IMR-90 (cell line): ENCODE measurements at regions not wholly inside any gene's neighbourhood (a gene's known extent, or its start where the extent isn't known, plus 50 kb on each side); places are given as distances from the start of the nearest gene placed in this dataset.

Source experiments
- ATAC-seq: fragments of 200-7000 bp; cut with Tn5 transposase; 2 replicates; pipeline ENCODE4 v1.9.1; 2020; ENCODE audit warnings: low read depth, mild to moderate bottlenecking, moderate library complexity
- BruUV-seq: library from RNA; stranded (reverse); fragments of 400-500 nt; replicated peaks from 2 replicates; lab custom pipeline; 2021; lab: Mats Ljungman, UMichigan
- CTCF ChIA-PET: fragments of 300-600 bp; formaldehyde crosslinking; extraction: SDS; loops from one replicate; lab custom pipeline; 2021; ENCODE audit warnings: antibody characterized with exemption; lab: Yijun Ruan, JAX
- POLR2A ChIA-PET: fragments of 300-600 bp; sonication (Branson Sonifier 250); formaldehyde crosslinking; loops from one replicate; lab custom pipeline; 2022; ENCODE audit warnings: antibody characterized with exemption; ENCODE audit not compliant: unreplicated experiment; lab: Charles Lee
- DNase-seq: peaks from one replicate; pipeline ENCODE4 v3.0.0; 2013
- H2AFZ ChIP-seq: replicated peaks from 2 replicates; pipeline ENCODE3; 2013; ENCODE audit warnings: low read length, mild to moderate bottlenecking; ENCODE audit not compliant: poor library complexity
- H2AK5ac ChIP-seq: 2 replicates; pipeline ENCODE4 v1.6.1; 2013; ENCODE audit warnings: low read depth, low read length, inconsistent platforms
- H2AK9ac ChIP-seq: replicated peaks from 2 replicates; pipeline ENCODE3; 2013; ENCODE audit warnings: mild to moderate bottlenecking, low read depth, low read length, moderate library complexity; ENCODE audit not compliant: poor library complexity
- H2BK120ac ChIP-seq: 2 replicates; pipeline ENCODE4 v1.6.1; 2013; ENCODE audit warnings: low read depth, low read length, inconsistent platforms
- H2BK15ac ChIP-seq: 3 replicates; pipeline ENCODE4 v1.6.1; 2013; ENCODE audit warnings: low read depth, low read length, inconsistent platforms
- H2BK20ac ChIP-seq: 2 replicates; pipeline ENCODE4 v1.6.1; 2013; ENCODE audit warnings: low read depth, mild to moderate bottlenecking, inconsistent platforms, low read length, moderate library complexity
- H2BK5ac ChIP-seq: 2 replicates; pipeline ENCODE4 v1.6.1; 2013; ENCODE audit warnings: mild to moderate bottlenecking, low read depth, low read length, inconsistent platforms; ENCODE audit not compliant: poor library complexity, severe bottlenecking
- H3K14ac ChIP-seq: replicated peaks from 2 replicates; pipeline ENCODE4 v1.6.1; 2013; ENCODE audit warnings: low read depth, low read length, inconsistent platforms
- H3K18ac ChIP-seq: 2 replicates; pipeline ENCODE4 v1.6.1; 2013; ENCODE audit warnings: low read depth, low read length, control low read depth
- H3K23ac ChIP-seq: 2 replicates; pipeline ENCODE4 v1.6.1; 2013; ENCODE audit warnings: low read depth, low read length, inconsistent platforms
- H3K27ac ChIP-seq: 2 replicates; pipeline ENCODE4 v1.5.1; 2013; ENCODE audit warnings: mild to moderate bottlenecking, control low read depth, low read length; ENCODE audit not compliant: insufficient read depth
- H3K27me3 ChIP-seq: 2 replicates; pipeline ENCODE4 v1.6.1; 2013; ENCODE audit warnings: low read length; ENCODE audit not compliant: control insufficient read depth, insufficient read depth
- H3K36me3 ChIP-seq: 2 replicates; pipeline ENCODE4 v1.6.1; 2013; ENCODE audit warnings: low read length, mixed read lengths; ENCODE audit not compliant: control insufficient read depth, insufficient read depth
- H3K4ac ChIP-seq: 2 replicates; pipeline ENCODE4 v1.6.1; 2013; ENCODE audit warnings: low read depth, low read length, inconsistent platforms
- H3K4me1 ChIP-seq: 2 replicates; pipeline ENCODE4 v1.6.1; 2013; ENCODE audit warnings: low read length, mixed read lengths; ENCODE audit not compliant: control insufficient read depth, insufficient read depth
- H3K4me2 ChIP-seq: 2 replicates; pipeline ENCODE4 v1.6.1; 2013; ENCODE audit warnings: low read depth, mild to moderate bottlenecking, control low read depth, low read length, moderate library complexity
- H3K4me3 ChIP-seq: 2 replicates; pipeline ENCODE4 v1.5.1; 2013; ENCODE audit warnings: low read depth, mild to moderate bottlenecking, control low read depth, low read length, moderate library complexity; ENCODE audit not compliant: insufficient read depth
- H3K56ac ChIP-seq: 2 replicates; pipeline ENCODE4 v1.6.1; 2013; ENCODE audit warnings: low read length, inconsistent platforms; ENCODE audit not compliant: insufficient read depth; ENCODE audit errors: extremely low read depth
- H3K79me1 ChIP-seq, 2 experiments: 2 replicates each; pipeline ENCODE4 v1.6.1; 2013; ENCODE audit warnings: low read length in 2 of 2, inconsistent platforms in 1 of 2, low read depth in 1 of 2
- H3K9ac ChIP-seq: 2 replicates; pipeline ENCODE4 v1.6.1; 2013; ENCODE audit warnings: low read depth, low read length, control low read depth
- H3K9me1 ChIP-seq: 2 replicates; pipeline ENCODE4 v1.6.1; 2013; ENCODE audit warnings: low read length, inconsistent platforms; ENCODE audit not compliant: insufficient read depth
- H3K9me3 ChIP-seq: 2 replicates; pipeline ENCODE4 v1.6.1; 2013; ENCODE audit warnings: low read length; ENCODE audit not compliant: control insufficient read depth, insufficient read depth
- H4K20me1 ChIP-seq: 2 replicates; pipeline ENCODE4 v1.6.1; 2013; ENCODE audit warnings: low read length, inconsistent platforms; ENCODE audit not compliant: insufficient read depth
- H4K5ac ChIP-seq: 2 replicates; pipeline ENCODE4 v1.6.1; 2013; ENCODE audit warnings: mild to moderate bottlenecking, low read depth, low read length, control low read depth
- H4K8ac ChIP-seq, 2 experiments: 2 replicates each; pipeline ENCODE4 v1.6.1; 2013; ENCODE audit warnings: low read depth in 2 of 2, low read length in 2 of 2, control low read depth in 1 of 2, inconsistent platforms in 1 of 2
- H4K91ac ChIP-seq: 2 replicates; pipeline ENCODE4 v1.6.1; 2013; ENCODE audit warnings: low read depth, low read length, inconsistent platforms; ENCODE audit not compliant: insufficient read depth
- BHLHE40 ChIP-seq: fragments of 150-350 bp; IDR thresholded peaks from 2 replicates; pipeline ENCODE4 v1.6.1; 2016; ENCODE audit warnings: mild to moderate bottlenecking, low read depth, low read length
- CEBPB ChIP-seq: IDR thresholded peaks from 2 replicates; pipeline ENCODE4 v1.6.1; 2012; ENCODE audit warnings: low read depth, low read length, improper control_type of control experiment
- CHD1 ChIP-seq: IDR thresholded peaks from 2 replicates; pipeline ENCODE4 v1.6.1; 2012; ENCODE audit warnings: low read depth, low read length, improper control_type of control experiment
- CTCF ChIP-seq: conservative IDR thresholded peaks from 2 replicates; pipeline ENCODE4 v1.5.1; 2012; ENCODE audit warnings: mild to moderate bottlenecking, low read depth, low read length, improper control_type of control experiment
- ELK1 ChIP-seq: fragments of 150-350 bp; IDR thresholded peaks from 2 replicates; pipeline ENCODE4 v1.6.1; 2016; ENCODE audit warnings: low read depth, mild to moderate bottlenecking, low read length, moderate library complexity, borderline replicate concordance
- FOS ChIP-seq: fragments of 150-350 bp; IDR thresholded peaks from 2 replicates; pipeline ENCODE4 v1.6.1; 2016; ENCODE audit warnings: low read depth, low read length
- MAFK ChIP-seq: IDR thresholded peaks from 2 replicates; pipeline ENCODE4 v1.6.1; 2012; ENCODE audit warnings: low read depth, low read length, improper control_type of control experiment
- MAZ ChIP-seq: IDR thresholded peaks from 2 replicates; pipeline ENCODE4 v1.6.1; 2012; ENCODE audit warnings: low read depth, mild to moderate bottlenecking, low read length, improper control_type of control experiment, moderate library complexity, borderline replicate concordance
- MXI1 ChIP-seq: IDR thresholded peaks from 2 replicates; pipeline ENCODE4 v1.6.1; 2012; ENCODE audit warnings: low read depth, mild to moderate bottlenecking, low read length, moderate library complexity, borderline replicate concordance
- NFE2L2 ChIP-seq: fragments of 150-350 bp; IDR thresholded peaks from 2 replicates; pipeline ENCODE4 v1.6.1; 2016; ENCODE audit warnings: low read depth, mild to moderate bottlenecking, low read length
- POLR2A ChIP-seq: IDR thresholded peaks from 2 replicates; pipeline ENCODE4 v1.6.1; 2012; ENCODE audit warnings: mild to moderate bottlenecking, low read depth, low read length
- RAD21 ChIP-seq: IDR thresholded peaks from 2 replicates; pipeline ENCODE4 v1.6.1; 2012; ENCODE audit warnings: low read length, improper control_type of control experiment
- RCOR1 ChIP-seq: IDR thresholded peaks from 2 replicates; pipeline ENCODE4 v1.6.1; 2012; ENCODE audit warnings: mild to moderate bottlenecking, low read length, improper control_type of control experiment; ENCODE audit not compliant: insufficient replicate concordance
- RFX5 ChIP-seq: IDR thresholded peaks from 2 replicates; pipeline ENCODE4 v1.8.0; 2012; ENCODE audit warnings: low read depth, mild to moderate bottlenecking, low read length, moderate library complexity
- SMC3 ChIP-seq: fragments of 150-350 bp; IDR thresholded peaks from 2 replicates; pipeline ENCODE4 v1.6.1; 2016; ENCODE audit warnings: low read depth, mild to moderate bottlenecking, antibody characterized with exemption, low read length, moderate library complexity
- USF2 ChIP-seq: fragments of 150-350 bp; IDR thresholded peaks from 2 replicates; pipeline ENCODE4 v1.6.1; 2017; ENCODE audit warnings: mild to moderate bottlenecking, antibody characterized with exemption, low read length, low read depth
- WGBS, 2 experiments: methylation state at CpG; one replicate each; pipeline versions ENCODE4 v1.1.5 to v1.1.7; 2013; ENCODE audit warnings: missing lambda C conversion rate in 2 of 2; ENCODE audit not compliant: insufficient read length in 1 of 2; ENCODE audit errors: extremely low coverage in 2 of 2; 5-methylcytosine and 5-hydroxymethylcytosine counted together
- dilution Hi-C: fragments of 300-500 bp; cut with HindIII; formaldehyde crosslinking; loops from one replicate; pipeline ENCODE4 v1.14.3; 2018; ENCODE audit warnings: low sequenced_read_pairs; ENCODE audit not compliant: unreplicated experiment
- in situ Hi-C: fragments of 300-500 bp; cut with MboI; formaldehyde crosslinking; loops from 3 replicates; pipeline ENCODE4 v1.14.3; 2019; ENCODE audit warnings: low sequenced_read_pairs, inconsistent platforms, mixed read lengths
- intact Hi-C: fragments of 100-400 bp; cut with micrococcal nuclease; formaldehyde crosslinking; loops from 2 replicates; pipeline ENCODE4 v1.10.0; 2022

- H4K91ac ChIP-seq = no peak overlapping the region
Measured at GRCh38 chr17:77875881-77876509, 82.5 kb upstream of the TNRC6C start.

More at GRCh38 chr17:77875881-77876509, 82.5 kb upstream of the TNRC6C start:
- H3K36me3 ChIP-seq = no peaks in the 10 kb centered on the region
- no peak overlapping the region for H4K8ac ChIP-seq
- no peak overlapping the region for H2BK120ac ChIP-seq
- no peak overlapping the region for H3K9ac ChIP-seq
- ChIA-PET CTCF (no interaction called here), POLR2A (no interaction called here)
- no peak overlapping the region for H2AFZ ChIP-seq
- no peak overlapping the region for H2BK5ac ChIP-seq
- no peak overlapping the region for H3K27ac ChIP-seq
- no peak overlapping the region for H3K4me2 ChIP-seq
- H3K23ac ChIP-seq = no peak overlapping the region
- no peak overlapping the region for H4K5ac ChIP-seq
- peaks cover 11% of the 10 kb centered on the region for H3K9me3 ChIP-seq
- H2AK5ac ChIP-seq = no peak overlapping the region
- no peak for TF ChIP-seq CHD1
- no peak for TF ChIP-seq NFE2L2
- no peak for TF ChIP-seq MAFK
- TF ChIP-seq BHLHE40 = no peak
- no peak for TF ChIP-seq FOS
- no peak for TF ChIP-seq MAZ
- TF ChIP-seq RAD21 = no peak
- TF ChIP-seq ELK1 = no peak
- no peak for TF ChIP-seq CTCF
- no peak for TF ChIP-seq POLR2A
- TF ChIP-seq RFX5 = no peak
- no peak for TF ChIP-seq SMC3
- TF ChIP-seq USF2 = no peak
- TF ChIP-seq MXI1 = no peak
- TF ChIP-seq CEBPB = no peak
- no peak for TF ChIP-seq RCOR1
- no CpG with 5 or more reads among the region's 2 CpGs for whole genome bisulfite sequencing, 2 experiments
- H3K4ac ChIP-seq = no peak overlapping the region
- no peak for ATAC-seq
- no peaks in the 10 kb centered on the region for H3K79me1 ChIP-seq
- H2BK15ac ChIP-seq = no peak overlapping the region
- DNase-seq = peak; percentile 12
- H3K18ac ChIP-seq = no peak overlapping the region
- no peak overlapping the region for H3K56ac ChIP-seq
- no peaks in the 10 kb centered on the region for H3K4me1 ChIP-seq
- no peak overlapping the region for H3K14ac ChIP-seq
- in situ Hi-C loops (no loop called here), intact Hi-C loops (no loop called here), dilution Hi-C loops (no loop called here)
- no peak overlapping the region for H3K4me3 ChIP-seq
- no peak overlapping the region for H2BK20ac ChIP-seq
- no peak overlapping the region for H2AK9ac ChIP-seq
- no peaks in the 10 kb centered on the region; the same call in 1 of the 2 replicates for H4K20me1 ChIP-seq
- H3K9me1 ChIP-seq = no peaks in the 10 kb centered on the region
- peaks cover 18% of the 10 kb centered on the region for H3K27me3 ChIP-seq
- BruUV-seq = no TSS peak
